ENCODE measurements at regions not wholly inside any gene's neighbourhood (a gene's known extent, or its start where the extent isn't known, plus 50 kb on each side); places are given as distances from the start of the nearest gene placed in this dataset.

- TF ChIP-seq GATA2 (IDR thresholded peaks at IDR 0.05; ENCODE audit: low read depth, low read length): no peak
- no peak for TF ChIP-seq GATA3 (IDR thresholded peaks at IDR 0.05; ENCODE audit: low read depth, low read length)
Measured at GRCh38 chr6:50353603-50354002, 303.9 kb upstream of the DEFB112 start.

Data from SH-SY5Y (cell line).